ENCODE measurements at regions not wholly inside any gene's neighbourhood (a gene's known extent, or its start where the extent isn't known, plus 50 kb on each side); places are given as distances from the start of the nearest gene placed in this dataset.
"Not testable (repeated sequence)": the region's sequence is repeated elsewhere in the genome, so short reads cannot be mapped to it uniquely, and the experiment has no call there.

DNA sequence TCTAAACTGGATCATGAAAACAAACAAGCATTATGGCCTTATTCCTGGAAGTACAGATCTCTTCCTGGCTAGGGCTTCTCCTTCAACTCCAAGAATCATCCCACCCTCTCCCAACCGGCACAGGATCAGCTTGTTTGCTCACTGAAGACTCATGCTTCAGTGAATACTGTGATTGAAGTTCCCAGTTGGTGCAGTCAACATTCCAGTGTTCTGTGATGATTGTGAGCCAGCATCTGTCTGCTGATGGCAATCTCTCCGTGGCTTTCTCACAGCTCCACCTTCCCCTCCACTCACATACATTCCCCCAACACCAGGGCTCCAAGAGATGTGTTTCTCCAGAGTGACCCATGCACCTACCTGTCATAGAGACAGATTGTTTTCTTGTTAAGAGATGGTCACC lies 421.3 kb upstream of the BTBD3 start:
- Histone ChIP-seq H3K4me3 (ENCODE audit: low read depth in 1 of 2, low read length in 2 of 2) (no peak overlapping the region), H3K4me1 (ENCODE audit: insufficient read depth, low read length) (no peaks in the 10 kb centered on the region), H3K9me3 (ENCODE audit: low read length) (no peaks in the 10 kb centered on the region), H3K27me3 (ENCODE audit: control insufficient read depth in 1 of 2, insufficient read depth in 2 of 2, low read length in 2 of 2) (no peaks in the 10 kb centered on the region), H3K36me3 (ENCODE audit: insufficient read depth, low read length) (no peaks in the 10 kb centered on the region), H3K9ac (ENCODE audit: low read length) (no peak overlapping the region), H3K27ac (ENCODE audit: low read depth, low read length) (no peak overlapping the region)

DNA sequence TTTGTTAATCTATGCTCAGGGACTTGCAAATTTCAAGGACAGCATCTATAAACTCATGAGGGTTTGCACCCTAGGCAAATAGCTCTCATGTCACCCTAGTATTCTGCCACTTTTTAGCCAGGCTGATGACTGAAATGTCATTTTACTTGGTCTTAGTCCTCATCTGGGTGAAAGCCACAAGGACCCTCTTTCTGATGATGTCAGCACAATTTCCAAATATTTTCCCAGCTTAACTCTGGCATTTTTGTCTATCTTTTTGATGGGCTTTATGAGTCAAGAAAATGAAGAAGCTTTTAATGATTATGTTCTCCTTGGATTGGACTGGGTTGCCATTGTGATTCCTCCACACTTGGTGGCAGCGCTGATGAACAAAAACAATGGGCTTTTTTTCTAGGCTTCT lies 420.1 kb upstream of the BTBD3 start:
- Histone ChIP-seq H3K36me3 (ENCODE audit: insufficient read depth, low read length) (no peaks in the 10 kb centered on the region), H3K4me1 (ENCODE audit: insufficient read depth, low read length) (no peaks in the 10 kb centered on the region), H3K27me3 (ENCODE audit: control insufficient read depth in 1 of 2, insufficient read depth in 2 of 2, low read length in 2 of 2) (no peaks in the 10 kb centered on the region), H3K9ac (ENCODE audit: low read length) (no peak overlapping the region), H3K4me3 (ENCODE audit: low read depth in 1 of 2, low read length in 2 of 2) (no peak overlapping the region), H3K27ac (ENCODE audit: low read depth, low read length) (no peak overlapping the region), H3K9me3 (ENCODE audit: low read length) (no peaks in the 10 kb centered on the region)

DNA sequence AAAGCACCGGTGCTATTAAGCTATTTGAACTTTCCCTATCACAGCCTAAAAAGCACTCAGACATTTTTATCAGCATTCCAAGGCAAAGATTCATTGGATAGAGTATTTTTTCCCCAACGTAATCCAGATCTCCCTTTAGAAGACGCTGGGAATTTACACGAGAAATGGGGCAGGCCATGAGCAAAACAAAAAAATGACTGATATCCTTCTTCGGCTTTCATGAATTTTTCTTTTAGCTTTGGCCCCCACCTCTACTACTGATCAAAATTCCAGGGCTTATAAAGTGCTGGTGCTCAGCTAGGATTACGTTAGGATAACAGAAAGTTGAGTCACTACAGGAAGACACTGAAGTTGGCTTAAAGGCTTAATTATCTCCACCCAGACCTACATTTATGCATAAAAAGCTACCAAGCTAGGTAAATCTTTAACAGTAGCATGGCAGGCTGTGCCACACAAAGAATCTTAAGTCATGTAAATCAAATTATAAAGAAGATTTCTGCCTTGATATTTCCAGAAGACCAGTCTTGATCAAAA lies 418.5 kb upstream of the BTBD3 start:
- H3K27ac ChIP-seq (ENCODE audit: low read depth, low read length): no peak overlapping the region
- H3K27me3 ChIP-seq (ENCODE audit: control insufficient read depth in 1 of 2, insufficient read depth in 2 of 2, low read length in 2 of 2): no peaks in the 10 kb centered on the region
- H3K4me3 ChIP-seq (ENCODE audit: low read depth in 1 of 2, low read length in 2 of 2): no peak overlapping the region
- no peak overlapping the region for H3K9ac ChIP-seq (ENCODE audit: low read length)
- no peaks in the 10 kb centered on the region for H3K9me3 ChIP-seq (ENCODE audit: low read length)
- no peaks in the 10 kb centered on the region for H3K4me1 ChIP-seq (ENCODE audit: insufficient read depth, low read length)
- no peaks in the 10 kb centered on the region for H3K36me3 ChIP-seq (ENCODE audit: insufficient read depth, low read length)

DNA sequence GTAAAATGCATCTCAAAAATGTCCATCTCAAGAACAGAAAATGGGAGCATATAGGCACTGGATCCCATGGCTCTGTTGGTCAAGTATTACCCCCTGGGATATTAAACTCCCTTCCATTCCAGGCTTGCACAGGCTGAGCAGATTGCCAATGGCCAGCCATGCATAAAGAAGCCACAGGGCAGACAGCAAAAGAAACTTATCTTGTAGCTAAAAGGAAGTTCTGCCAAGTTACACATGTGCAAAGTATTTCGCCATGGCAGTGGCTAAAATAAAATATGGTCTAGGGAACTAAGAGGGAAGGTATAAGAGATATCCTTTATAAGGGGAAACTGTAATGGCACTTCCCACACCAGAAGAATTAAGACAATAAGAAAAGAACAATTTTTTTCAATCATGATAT lies 415.6 kb upstream of the BTBD3 start:
- Histone ChIP-seq H3K27me3 (ENCODE audit: control insufficient read depth in 1 of 2, insufficient read depth in 2 of 2, low read length in 2 of 2) (no peaks in the 10 kb centered on the region), H3K27ac (ENCODE audit: low read depth, low read length) (no peak overlapping the region), H3K9ac (ENCODE audit: low read length) (no peak overlapping the region), H3K36me3 (ENCODE audit: insufficient read depth, low read length) (no peaks in the 10 kb centered on the region), H3K4me1 (ENCODE audit: insufficient read depth, low read length) (no peaks in the 10 kb centered on the region), H3K4me3 (ENCODE audit: low read depth in 1 of 2, low read length in 2 of 2) (no peak overlapping the region), H3K9me3 (ENCODE audit: low read length) (no peaks in the 10 kb centered on the region)

DNA sequence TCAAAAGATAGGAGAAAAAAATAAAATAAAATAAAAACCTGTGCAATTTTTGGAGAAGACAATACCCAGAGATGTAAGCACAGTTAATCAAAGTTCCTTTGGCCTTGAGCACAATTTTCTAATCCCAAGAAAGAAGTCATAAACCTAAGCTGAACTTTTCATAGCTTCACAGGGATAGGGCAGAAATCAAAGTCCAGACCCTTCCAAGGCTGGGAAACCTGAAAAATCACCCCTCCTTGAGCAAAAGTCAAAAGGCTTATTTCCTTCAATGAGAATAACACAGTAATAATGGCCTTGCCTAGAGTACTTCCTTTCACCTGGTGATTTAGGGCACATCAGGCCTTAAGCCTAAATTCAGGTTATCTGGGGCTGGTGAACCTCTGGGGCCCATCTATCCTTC lies 415.0 kb upstream of the BTBD3 start:
- Histone ChIP-seq H3K9me3 (ENCODE audit: low read length) (no peaks in the 10 kb centered on the region), H3K27ac (ENCODE audit: low read depth, low read length) (no peak overlapping the region), H3K27me3 (ENCODE audit: control insufficient read depth in 1 of 2, insufficient read depth in 2 of 2, low read length in 2 of 2) (no peaks in the 10 kb centered on the region), H3K36me3 (ENCODE audit: insufficient read depth, low read length) (no peaks in the 10 kb centered on the region), H3K4me3 (ENCODE audit: low read depth in 1 of 2, low read length in 2 of 2) (no peak overlapping the region), H3K4me1 (ENCODE audit: insufficient read depth, low read length) (no peaks in the 10 kb centered on the region), H3K9ac (ENCODE audit: low read length) (no peak overlapping the region)

DNA sequence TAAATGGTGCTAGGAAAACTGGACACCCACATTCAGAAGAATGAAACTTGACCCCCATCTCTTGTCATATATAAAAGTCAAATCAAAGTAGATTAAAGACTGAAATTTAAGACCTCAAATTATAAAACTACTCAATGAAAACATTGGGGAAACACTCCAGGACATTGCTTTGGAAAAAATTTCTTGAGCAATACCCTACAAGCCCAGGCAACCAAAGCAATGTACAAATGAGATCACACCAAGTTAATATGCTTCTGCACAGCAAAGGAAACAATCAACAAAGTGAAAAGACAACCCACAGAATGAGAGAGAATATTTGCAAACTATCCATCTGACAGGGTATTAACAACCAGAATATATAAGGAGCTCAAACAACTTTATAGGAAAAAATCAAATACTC lies 407.9 kb upstream of the BTBD3 start:
- no peaks in the 10 kb centered on the region for H3K9me3 ChIP-seq (ENCODE audit: low read length)
- no peak overlapping the region for H3K27ac ChIP-seq (ENCODE audit: low read depth, low read length)
- no peaks in the 10 kb centered on the region for H3K36me3 ChIP-seq (ENCODE audit: insufficient read depth, low read length)
- H3K4me1 ChIP-seq (ENCODE audit: insufficient read depth, low read length): no peaks in the 10 kb centered on the region
- no peak overlapping the region for H3K4me3 ChIP-seq (ENCODE audit: low read depth in 1 of 2, low read length in 2 of 2)
- no peaks in the 10 kb centered on the region for H3K27me3 ChIP-seq (ENCODE audit: control insufficient read depth in 1 of 2, insufficient read depth in 2 of 2, low read length in 2 of 2)
- H3K9ac ChIP-seq (ENCODE audit: low read length): no peak overlapping the region

DNA sequence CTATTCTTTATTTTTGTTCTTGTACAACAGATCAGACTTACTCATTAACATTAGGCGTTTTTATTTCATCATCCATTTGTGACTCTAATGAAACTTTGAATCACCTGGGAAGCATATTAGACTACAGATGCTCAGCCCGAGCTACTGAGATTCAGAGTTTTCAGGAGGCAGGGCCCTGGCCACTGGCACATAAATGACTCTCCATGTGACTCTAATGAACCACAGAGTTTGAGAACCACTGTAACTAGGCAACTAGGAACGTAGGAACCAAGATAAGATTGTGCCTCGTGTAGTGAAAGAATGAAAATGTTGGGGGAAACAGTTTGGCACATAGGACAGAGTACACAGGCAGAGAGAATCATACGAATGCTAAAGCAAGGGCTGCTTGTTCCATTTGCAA lies 405.9 kb upstream of the BTBD3 start:
- Histone ChIP-seq H3K27ac (ENCODE audit: low read depth, low read length) (no peak overlapping the region), H3K9me3 (ENCODE audit: low read length) (no peaks in the 10 kb centered on the region), H3K27me3 (ENCODE audit: control insufficient read depth in 1 of 2, insufficient read depth in 2 of 2, low read length in 2 of 2) (no peaks in the 10 kb centered on the region), H3K4me3 (ENCODE audit: low read depth in 1 of 2, low read length in 2 of 2) (no peak overlapping the region), H3K4me1 (ENCODE audit: insufficient read depth, low read length) (no peaks in the 10 kb centered on the region), H3K9ac (ENCODE audit: low read length) (no peak overlapping the region), H3K36me3 (ENCODE audit: insufficient read depth, low read length) (no peaks in the 10 kb centered on the region)

DNA sequence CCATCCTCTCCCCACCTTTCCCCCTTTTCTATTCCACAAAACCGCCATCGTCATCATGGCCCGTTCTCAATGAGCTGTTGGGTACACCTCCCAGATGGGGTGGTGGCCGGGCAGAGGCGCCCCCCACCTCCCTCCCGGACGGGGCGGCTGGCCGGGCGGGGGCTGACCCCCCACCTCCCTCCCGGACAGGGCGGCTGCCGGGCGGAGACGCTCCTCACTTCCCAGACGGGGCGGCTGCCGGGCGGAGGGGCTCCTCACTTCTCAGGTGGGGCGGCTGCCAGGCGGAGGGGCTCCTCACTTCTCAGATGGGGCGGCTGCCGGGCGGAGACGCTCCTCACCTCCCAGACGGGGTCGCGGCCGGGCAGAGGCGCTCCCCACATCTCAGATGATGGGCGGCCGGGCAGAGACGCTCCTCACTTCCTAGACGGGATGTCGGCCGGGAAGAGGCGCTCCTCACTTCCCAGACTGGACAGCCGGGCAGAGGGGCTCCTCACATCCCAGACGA lies 404.4 kb upstream of the BTBD3 start:
- H3K4me3 ChIP-seq (ENCODE audit: low read depth in 1 of 2, low read length in 2 of 2); H3K27ac ChIP-seq (ENCODE audit: low read depth, low read length); H3K9ac ChIP-seq (ENCODE audit: low read length); H3K27me3 ChIP-seq (ENCODE audit: control insufficient read depth in 1 of 2, insufficient read depth in 2 of 2, low read length in 2 of 2); H3K36me3 ChIP-seq (ENCODE audit: insufficient read depth, low read length); H3K9me3 ChIP-seq (ENCODE audit: low read length); H3K4me1 ChIP-seq (ENCODE audit: insufficient read depth, low read length): not testable (repeated sequence)

DNA sequence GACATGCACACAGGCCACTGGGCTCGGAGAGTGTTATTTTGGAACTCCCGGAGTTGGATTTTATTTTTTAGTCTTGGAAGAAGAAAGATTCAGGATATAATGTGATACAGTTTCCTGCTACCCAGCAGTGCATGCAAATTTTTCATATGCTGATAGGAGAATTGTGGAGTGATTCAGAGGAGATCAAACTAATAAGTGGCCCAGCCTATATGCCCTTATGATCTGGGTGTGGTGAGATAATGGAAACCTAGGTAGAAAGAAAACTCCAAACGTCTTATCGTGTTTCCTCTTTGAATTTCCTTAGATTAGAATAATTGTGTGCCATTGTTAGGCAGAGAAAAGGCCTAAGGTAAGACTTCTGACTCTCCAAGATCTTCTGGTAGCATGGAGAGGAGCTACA lies 401.2 kb upstream of the BTBD3 start:
- Histone ChIP-seq H3K9ac (ENCODE audit: low read length) (no peak overlapping the region), H3K9me3 (ENCODE audit: low read length) (no peaks in the 10 kb centered on the region), H3K27me3 (ENCODE audit: control insufficient read depth in 1 of 2, insufficient read depth in 2 of 2, low read length in 2 of 2) (no peaks in the 10 kb centered on the region), H3K4me3 (ENCODE audit: low read depth in 1 of 2, low read length in 2 of 2) (no peak overlapping the region), H3K4me1 (ENCODE audit: insufficient read depth, low read length) (no peaks in the 10 kb centered on the region), H3K27ac (ENCODE audit: low read depth, low read length) (no peak overlapping the region), H3K36me3 (ENCODE audit: insufficient read depth, low read length) (no peaks in the 10 kb centered on the region)

DNA sequence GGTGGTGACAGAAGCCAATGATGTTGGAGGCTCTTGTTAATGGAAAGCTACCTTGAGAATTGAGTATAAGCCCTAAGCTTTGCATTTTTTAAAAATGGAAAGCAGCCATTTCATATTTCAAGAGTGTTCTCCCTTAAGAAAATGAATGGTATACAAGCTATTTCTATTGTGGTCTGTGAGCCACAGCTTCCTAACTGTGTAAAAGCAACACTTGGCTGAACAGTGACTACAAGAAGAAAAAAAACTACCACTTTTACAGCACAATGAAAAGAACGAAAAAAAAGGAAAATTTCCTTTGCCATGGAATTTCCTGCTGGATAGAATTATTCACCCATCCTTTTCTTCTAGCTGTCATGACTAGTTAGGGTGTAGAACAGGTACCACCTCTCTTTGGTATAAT lies 397.1 kb upstream of the BTBD3 start:
- Histone ChIP-seq H3K4me3 (ENCODE audit: low read depth in 1 of 2, low read length in 2 of 2) (no peak overlapping the region), H3K27me3 (ENCODE audit: control insufficient read depth in 1 of 2, insufficient read depth in 2 of 2, low read length in 2 of 2) (no peaks in the 10 kb centered on the region), H3K4me1 (ENCODE audit: insufficient read depth, low read length) (no peaks in the 10 kb centered on the region), H3K36me3 (ENCODE audit: insufficient read depth, low read length) (no peaks in the 10 kb centered on the region), H3K9ac (ENCODE audit: low read length) (no peak overlapping the region), H3K27ac (ENCODE audit: low read depth, low read length) (no peak overlapping the region), H3K9me3 (ENCODE audit: low read length) (peaks cover 13% of the 10 kb centered on the region)

DNA sequence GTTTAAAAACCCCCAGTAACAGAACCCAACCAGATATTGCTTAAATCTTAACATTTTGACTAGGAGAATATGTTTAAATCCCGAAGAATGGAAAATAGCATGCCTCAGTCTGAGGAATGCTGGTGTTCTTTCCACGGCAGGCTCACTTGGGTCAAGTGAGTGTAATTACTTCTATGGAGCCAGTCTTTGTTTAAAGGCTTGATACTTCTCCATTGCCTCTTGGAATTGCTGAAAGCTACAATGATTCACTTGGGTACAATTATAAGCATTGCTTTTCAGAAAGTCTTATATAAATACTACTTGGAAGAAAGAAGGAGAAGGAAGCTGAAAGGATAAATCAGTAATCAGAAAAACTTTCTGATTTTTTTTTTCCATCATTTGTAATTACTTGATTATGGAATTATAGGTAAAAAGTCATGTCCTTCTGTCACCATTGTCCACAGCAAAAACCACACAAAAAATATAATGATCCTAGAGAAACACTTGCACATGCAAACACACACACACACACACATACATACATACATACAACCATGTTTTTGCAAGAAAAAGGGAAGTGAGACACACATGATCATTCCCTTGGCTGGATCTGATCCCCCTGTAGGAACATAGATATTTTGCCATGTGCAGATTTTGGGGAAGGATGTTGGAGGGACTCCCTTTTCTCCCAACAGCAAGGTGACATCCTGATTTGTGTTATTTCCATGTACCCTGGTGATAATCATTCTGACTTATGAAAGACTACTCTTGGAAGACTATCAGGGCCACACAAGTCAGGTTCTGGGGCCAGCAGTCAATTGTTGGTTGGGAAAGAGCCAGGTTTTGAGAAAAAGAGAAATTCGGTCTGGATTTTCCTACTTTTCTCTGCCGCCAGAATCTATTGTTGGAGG lies 396.0 kb upstream of the BTBD3 start:
- H3K9me3 ChIP-seq (ENCODE audit: low read length): peaks cover 13% of the 10 kb centered on the region
- H3K9ac ChIP-seq (ENCODE audit: low read length): no peak overlapping the region
- H3K4me1 ChIP-seq (ENCODE audit: insufficient read depth, low read length): no peaks in the 10 kb centered on the region
- no peak overlapping the region for H3K27ac ChIP-seq (ENCODE audit: low read depth, low read length)
- no peak overlapping the region for H3K4me3 ChIP-seq (ENCODE audit: low read depth in 1 of 2, low read length in 2 of 2)
- no peaks in the 10 kb centered on the region for H3K36me3 ChIP-seq (ENCODE audit: insufficient read depth, low read length)
- no peaks in the 10 kb centered on the region for H3K27me3 ChIP-seq (ENCODE audit: control insufficient read depth in 1 of 2, insufficient read depth in 2 of 2, low read length in 2 of 2)

DNA sequence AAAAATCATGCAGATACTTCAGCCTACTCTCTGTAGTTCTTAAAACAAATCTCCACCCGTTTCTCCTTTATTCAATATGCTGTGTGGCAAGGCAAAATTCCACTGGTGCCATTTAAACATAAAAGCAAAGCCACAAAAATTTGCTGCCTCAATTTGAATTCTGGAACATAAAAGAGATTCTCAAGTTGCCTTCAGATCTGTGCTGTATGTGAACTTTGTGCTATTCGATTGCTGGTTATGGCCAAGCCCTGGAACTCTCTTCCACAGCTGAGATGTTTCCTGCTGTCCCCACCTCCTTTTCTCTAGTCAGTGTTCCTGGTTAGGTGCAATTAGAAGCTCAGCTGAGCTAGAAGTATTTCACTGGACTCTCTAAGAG lies 395.3 kb upstream of the BTBD3 start:
- no peak overlapping the region for H3K27ac ChIP-seq (ENCODE audit: low read depth, low read length)
- no peaks in the 10 kb centered on the region for H3K36me3 ChIP-seq (ENCODE audit: insufficient read depth, low read length)
- peaks cover 13% of the 10 kb centered on the region for H3K9me3 ChIP-seq (ENCODE audit: low read length)
- H3K27me3 ChIP-seq (ENCODE audit: control insufficient read depth in 1 of 2, insufficient read depth in 2 of 2, low read length in 2 of 2): no peaks in the 10 kb centered on the region
- no peak overlapping the region for H3K9ac ChIP-seq (ENCODE audit: low read length)
- H3K4me1 ChIP-seq (ENCODE audit: insufficient read depth, low read length): no peaks in the 10 kb centered on the region
- H3K4me3 ChIP-seq (ENCODE audit: low read depth in 1 of 2, low read length in 2 of 2): no peak overlapping the region
